Neutrophil (primary cell): ENCODE measurements at regions not wholly inside any gene's neighbourhood (a gene's known extent, or its start where the extent isn't known, plus 50 kb on each side); places are given as distances from the start of the nearest gene placed in this dataset.

ENCODE experiments used
- H3K27ac ChIP-seq: fragments of 200-600 bp; sonication (generic); 2 replicates; pipeline ENCODE4 v1.5.1; 2016; ENCODE audit warnings: mild to moderate bottlenecking, moderate library complexity
- H3K27me3 ChIP-seq: fragments of 200-600 bp; sonication (generic); 2 replicates; pipeline ENCODE4 v1.6.0; 2016; ENCODE audit warnings: mild to moderate bottlenecking
- H3K36me3 ChIP-seq: fragments of 200-600 bp; sonication (generic); 2 replicates; pipeline ENCODE4 v1.5.1; 2017
- H3K4me1 ChIP-seq, 2 experiments: fragments of 200-600 bp in 1 of 2; sonication (generic) in 1 of 2; 1 replicate in 1 of 2; 2 replicates in 1 of 2; pipeline versions ENCODE4 v1.5.1 to v1.6.1; 2013 to 2016; ENCODE audit warnings: low read depth in 1 of 2, low read length in 1 of 2, mild to moderate bottlenecking in 1 of 2, moderate library complexity in 1 of 2; ENCODE audit not compliant: control insufficient read depth in 1 of 2, insufficient read depth in 1 of 2
- H3K4me3 ChIP-seq, 2 experiments: fragments of 200-600 bp in 1 of 2; sonication (generic) in 1 of 2; 1 replicate in 1 of 2; 2 replicates in 1 of 2; pipeline ENCODE4 v1.5.1; 2013 to 2016; ENCODE audit warnings: low read depth in 1 of 2, low read length in 1 of 2, mild to moderate bottlenecking in 1 of 2, moderate library complexity in 1 of 2
- H3K9me3 ChIP-seq: fragments of 200-600 bp; sonication (generic); 2 replicates; pipeline ENCODE4 v1.5.1; 2016
- CTCF ChIP-seq: fragments of 200-600 bp; sonication (generic); IDR thresholded peaks from 2 replicates; pipeline ENCODE4 v1.5.1; 2016; ENCODE audit warnings: antibody characterized with exemption

- TF ChIP-seq CTCF: no peak
- Histone ChIP-seq H3K9me3 (no peaks in the 10 kb centered on the region), H3K27me3 (no peaks in the 10 kb centered on the region), H3K27ac (no peak overlapping the region), H3K4me1 (no peaks in the 10 kb centered on the region), H3K4me3 (no peak overlapping the region), H3K36me3 (no peaks in the 10 kb centered on the region)
Observed at GRCh38 chr14:87351007-87351406, 642.0 kb downstream of the GALC start.

GRCh38 chr14:87349921-87350320, 643.1 kb downstream of the GALC start:
- Histone ChIP-seq H3K36me3 (no peaks in the 10 kb centered on the region), H3K4me3 (no peak overlapping the region), H3K4me1 (no peaks in the 10 kb centered on the region), H3K9me3 (peaks cover 4% of the 10 kb centered on the region), H3K27ac (no peak overlapping the region), H3K27me3 (no peaks in the 10 kb centered on the region)
- TF ChIP-seq CTCF: no peak

DNA sequence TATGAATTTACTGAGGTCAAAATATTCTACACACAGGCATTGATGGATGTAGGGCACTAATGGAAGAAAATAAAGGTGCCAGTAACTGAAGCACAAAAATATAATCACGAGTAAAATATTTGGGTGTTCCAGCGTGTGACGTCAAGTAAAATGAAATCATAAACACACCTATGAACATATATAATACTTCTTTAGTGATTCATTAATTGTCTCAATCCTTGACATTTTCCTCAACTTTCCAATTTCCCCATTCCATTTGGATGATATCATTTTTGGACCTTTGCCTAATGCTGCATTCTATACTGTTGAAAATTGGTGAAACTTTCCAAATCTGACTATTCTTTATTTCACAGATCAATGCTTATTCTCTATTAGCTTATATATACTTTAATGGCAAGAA, 649.3 kb downstream of the GALC start:
- Histone ChIP-seq H3K36me3 (no peaks in the 10 kb centered on the region), H3K9me3 (peaks cover 5% of the 10 kb centered on the region), H3K27ac (no peak overlapping the region), H3K4me1 (no peaks in the 10 kb centered on the region), H3K27me3 (no peaks in the 10 kb centered on the region), H3K4me3 (no peak overlapping the region)
- no peak for TF ChIP-seq CTCF

DNA sequence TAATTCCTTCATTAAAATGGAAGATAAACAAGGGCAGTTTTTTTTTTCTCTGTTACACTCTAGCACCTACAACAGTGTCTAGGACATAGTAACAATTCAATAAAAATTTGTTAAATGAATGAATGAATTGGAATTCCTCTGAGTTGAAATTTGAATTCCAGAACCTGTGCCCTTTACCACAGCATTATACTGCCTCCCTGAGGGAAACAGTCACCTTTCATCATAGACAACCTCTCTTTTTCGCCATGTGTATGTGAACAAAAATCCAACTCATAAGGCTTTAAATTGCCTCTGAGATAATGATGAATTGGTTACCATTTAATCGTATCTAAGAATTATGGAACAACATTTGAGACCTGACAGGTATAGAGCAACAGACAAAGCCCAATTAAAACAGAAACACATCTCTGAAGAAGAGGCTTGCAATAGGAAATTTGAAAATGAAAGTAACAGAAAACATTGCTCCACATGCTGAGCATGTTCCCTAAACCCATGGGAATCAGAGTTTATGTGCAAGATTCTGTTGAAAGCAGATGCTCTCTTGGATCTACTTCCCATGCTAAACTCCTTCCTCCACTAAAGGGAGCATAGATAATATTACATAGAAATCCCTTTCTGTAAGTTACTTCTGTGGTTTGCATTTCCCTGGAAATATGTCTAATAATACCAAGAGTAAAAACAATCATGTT, 657.8 kb downstream of the GALC start:
- Histone ChIP-seq H3K4me3 (no peak overlapping the region), H3K4me1 (no peaks in the 10 kb centered on the region), H3K27ac (no peak overlapping the region), H3K36me3 (no peaks in the 10 kb centered on the region), H3K9me3 (no peaks in the 10 kb centered on the region), H3K27me3 (no peaks in the 10 kb centered on the region)
- TF ChIP-seq CTCF: no peak

DNA sequence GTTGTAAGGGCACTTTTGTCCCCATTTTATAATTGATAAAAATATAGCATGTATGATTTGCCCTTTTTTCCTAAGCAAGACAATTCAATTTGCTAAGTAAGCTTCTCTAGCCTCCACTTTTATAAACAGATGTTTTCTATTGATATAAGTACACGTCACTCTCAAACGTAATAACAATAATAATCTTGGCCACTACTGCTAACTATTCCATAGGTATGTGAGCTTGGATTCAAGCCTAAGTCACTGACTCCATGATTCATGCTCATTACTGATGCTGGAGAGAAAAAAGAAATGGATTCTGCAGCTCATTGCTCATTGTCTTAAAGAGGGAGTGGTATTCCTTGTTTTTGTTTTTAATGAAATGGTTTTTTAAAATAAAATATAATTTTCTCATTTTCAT, 661.0 kb downstream of the GALC start:
- Histone ChIP-seq H3K36me3 (no peaks in the 10 kb centered on the region), H3K27ac (no peak overlapping the region), H3K4me3 (no peak overlapping the region), H3K4me1 (no peaks in the 10 kb centered on the region), H3K9me3 (no peaks in the 10 kb centered on the region), H3K27me3 (no peaks in the 10 kb centered on the region)
- no peak for TF ChIP-seq CTCF

- H3K4me3 ChIP-seq: no peak overlapping the region
- no peaks in the 10 kb centered on the region for H3K4me1 ChIP-seq
- no peaks in the 10 kb centered on the region for H3K36me3 ChIP-seq
- H3K27me3 ChIP-seq: no peaks in the 10 kb centered on the region
- no peaks in the 10 kb centered on the region for H3K9me3 ChIP-seq
- no peak overlapping the region for H3K27ac ChIP-seq
- TF ChIP-seq CTCF: no peak
Observed at GRCh38 chr14:87325741-87326140, 667.2 kb downstream of the GALC start.
